Loucy (cell line): ENCODE measurements at regions not wholly inside any gene's neighbourhood (a gene's known extent, or its start where the extent isn't known, plus 50 kb on each side); places are given as distances from the start of the nearest gene placed in this dataset.

ENCODE experiments used
- EZH2phosphoT487 ChIP-seq: fragments of 200-600 bp; IDR thresholded peaks from 2 replicates; pipeline ENCODE4 v1.6.1; 2018; ENCODE audit warnings: antibody characterized with exemption, mild to moderate bottlenecking, moderate library complexity, borderline replicate concordance
- TF ChIP-seq, protein P1 (sequence below): fragments of 200-600 bp; sonication (generic); conservative IDR thresholded peaks from 2 replicates; pipeline ENCODE4 v1.5.1; 2014; ENCODE audit warnings: mild to moderate bottlenecking, antibody characterized with exemption, low read length

DNA sequence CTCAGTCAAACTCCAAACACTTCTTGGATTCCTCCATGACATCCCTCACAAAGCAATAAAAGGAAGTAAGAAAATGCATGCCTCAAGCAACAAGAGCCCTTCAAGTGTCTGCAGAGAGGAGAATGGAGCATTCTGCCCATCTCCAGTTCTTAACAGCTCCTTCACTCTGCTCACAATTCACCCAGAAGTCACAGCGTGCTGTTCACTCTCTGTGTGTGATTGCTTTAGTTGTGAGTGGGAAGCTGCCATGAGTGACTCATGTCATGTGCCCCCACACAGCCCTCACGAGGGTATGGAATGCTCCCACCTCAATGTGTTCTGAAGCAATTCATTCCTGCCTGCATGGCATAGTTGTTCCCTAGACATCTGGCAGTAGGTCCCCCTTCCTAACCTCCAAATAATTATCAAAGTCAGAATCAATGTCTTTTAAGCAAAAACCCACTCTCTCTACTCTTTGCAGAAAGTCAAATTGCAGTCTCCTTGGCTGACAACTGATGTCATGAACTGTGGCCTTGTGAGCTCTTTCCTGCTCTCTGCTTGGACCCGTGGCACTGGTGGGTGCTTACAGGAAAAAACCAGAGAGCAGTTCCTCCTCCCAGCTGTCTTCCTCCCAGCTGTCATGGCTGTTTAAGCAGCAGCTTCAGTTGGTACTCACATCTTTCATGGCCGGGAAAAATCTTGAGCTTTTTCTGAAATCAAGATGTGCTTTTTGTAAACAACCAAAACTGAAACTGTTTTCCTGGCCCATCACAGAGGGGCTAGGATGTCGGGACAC is 112.1 kb upstream of the SPON1 start:
- TF ChIP-seq, protein P1, sequence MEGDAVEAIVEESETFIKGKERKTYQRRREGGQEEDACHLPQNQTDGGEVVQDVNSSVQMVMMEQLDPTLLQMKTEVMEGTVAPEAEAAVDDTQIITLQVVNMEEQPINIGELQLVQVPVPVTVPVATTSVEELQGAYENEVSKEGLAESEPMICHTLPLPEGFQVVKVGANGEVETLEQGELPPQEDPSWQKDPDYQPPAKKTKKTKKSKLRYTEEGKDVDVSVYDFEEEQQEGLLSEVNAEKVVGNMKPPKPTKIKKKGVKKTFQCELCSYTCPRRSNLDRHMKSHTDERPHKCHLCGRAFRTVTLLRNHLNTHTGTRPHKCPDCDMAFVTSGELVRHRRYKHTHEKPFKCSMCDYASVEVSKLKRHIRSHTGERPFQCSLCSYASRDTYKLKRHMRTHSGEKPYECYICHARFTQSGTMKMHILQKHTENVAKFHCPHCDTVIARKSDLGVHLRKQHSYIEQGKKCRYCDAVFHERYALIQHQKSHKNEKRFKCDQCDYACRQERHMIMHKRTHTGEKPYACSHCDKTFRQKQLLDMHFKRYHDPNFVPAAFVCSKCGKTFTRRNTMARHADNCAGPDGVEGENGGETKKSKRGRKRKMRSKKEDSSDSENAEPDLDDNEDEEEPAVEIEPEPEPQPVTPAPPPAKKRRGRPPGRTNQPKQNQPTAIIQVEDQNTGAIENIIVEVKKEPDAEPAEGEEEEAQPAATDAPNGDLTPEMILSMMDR: no peak
- TF ChIP-seq EZH2phosphoT487: no peak
